CD14-positive monocyte (primary cell): ENCODE measurements at regions not wholly inside any gene's neighbourhood (a gene's known extent, or its start where the extent isn't known, plus 50 kb on each side); places are given as distances from the start of the nearest gene placed in this dataset.
"Not testable (repeated sequence)": the region's sequence is repeated elsewhere in the genome, so short reads cannot be mapped to it uniquely, and the experiment has no call there.

ENCODE experiments used
- DNase-seq, 3 donors: peaks; one replicate each; pipeline ENCODE4 v3.0.0-alpha.2; 2011 to 2022
- H2AFZ ChIP-seq: 2 replicates; pipeline ENCODE4 v1.6.0; 2012; ENCODE audit warnings: mild to moderate bottlenecking, low read depth, low read length, inconsistent platforms; ENCODE audit not compliant: insufficient read depth, poor library complexity, severe bottlenecking
- H3K27ac ChIP-seq, 2 donors: 1 replicate in 1 of 2; 2 replicates in 1 of 2; pipeline ENCODE4 v1.5.1; 2012 to 2013; ENCODE audit warnings: low read length in 2 of 2, control low read depth in 1 of 2, inconsistent platforms in 1 of 2, low read depth in 1 of 2, mild to moderate bottlenecking in 1 of 2
- H3K27me3 ChIP-seq, 2 donors: one replicate each; pipeline versions ENCODE4 v1.6.0 to v1.6.1; 2011 to 2013; ENCODE audit warnings: low read length in 2 of 2; ENCODE audit not compliant: control insufficient read depth in 2 of 2, insufficient read depth in 2 of 2
- H3K36me3 ChIP-seq, 2 donors: replicated peaks in 1 of 2; 1 replicate in 1 of 2; 2 replicates in 1 of 2; pipeline versions ENCODE4 v1.5.1 to v1.6.1; 2012 to 2013; ENCODE audit warnings: low read length in 2 of 2, control low read depth in 1 of 2, inconsistent platforms in 1 of 2, mild to moderate bottlenecking in 1 of 2; ENCODE audit not compliant: insufficient read depth in 2 of 2, control insufficient read depth in 1 of 2
- H3K4me1 ChIP-seq, 2 donors: 1 replicate in 1 of 2; 2 replicates in 1 of 2; pipeline versions ENCODE4 v1.5.1 to v1.6.1; 2012 to 2013; ENCODE audit warnings: low read length in 2 of 2, control low read depth in 1 of 2, inconsistent platforms in 1 of 2, mild to moderate bottlenecking in 1 of 2, moderate library complexity in 1 of 2; ENCODE audit not compliant: insufficient read depth in 2 of 2, control insufficient read depth in 1 of 2
- H3K4me2 ChIP-seq: replicated peaks from 2 replicates; pipeline ENCODE3; 2012; ENCODE audit warnings: low read length, moderate library complexity, mild to moderate bottlenecking; ENCODE audit not compliant: poor library complexity, severe bottlenecking; ENCODE audit errors: extremely low read depth
- H3K4me3 ChIP-seq, 3 experiments: fragments of 200-600 bp in 1 of 3; sonication (generic) in 1 of 3; replicated peaks in 1 of 3; 1 replicate in 2 of 3; 2 replicates in 1 of 3; pipeline ENCODE4 v1.5.1; 2011 to 2013; ENCODE audit warnings: low read length in 3 of 3, mild to moderate bottlenecking in 3 of 3, control low read depth in 2 of 3, low read depth in 2 of 3, inconsistent platforms in 1 of 3, moderate library complexity in 1 of 3
- H3K79me2 ChIP-seq: 2 replicates; pipeline ENCODE4 v1.6.0; 2012; ENCODE audit warnings: mild to moderate bottlenecking, control low read depth, inconsistent platforms, low read length, moderate library complexity; ENCODE audit not compliant: insufficient read depth
- H3K9ac ChIP-seq: 2 replicates; pipeline ENCODE4 v1.6.0; 2017; ENCODE audit warnings: low read length, mild to moderate bottlenecking; ENCODE audit not compliant: insufficient read depth, poor library complexity, severe bottlenecking
- H3K9me3 ChIP-seq, 2 donors: replicated peaks in 1 of 2; 1 replicate in 1 of 2; 2 replicates in 1 of 2; pipeline versions ENCODE4 v1.5.1 to v1.6.1; 2012 to 2013; ENCODE audit warnings: low read length in 2 of 2, control low read depth in 1 of 2; ENCODE audit not compliant: control insufficient read depth in 1 of 2, insufficient read depth in 1 of 2
- H4K20me1 ChIP-seq: 2 replicates; pipeline ENCODE4 v1.6.0; 2012; ENCODE audit warnings: mild to moderate bottlenecking, low read length, control low read depth, moderate library complexity; ENCODE audit not compliant: insufficient read depth
- H3K27ac Mint-ChIP-seq, 7 donors: one replicate each; pipeline ENCODE4 v1.8.0; 2020; ENCODE audit warnings: mild to moderate bottlenecking in 7 of 7, mixed read lengths in 7 of 7, moderate library complexity in 6 of 7, inconsistent platforms in 2 of 7
- H3K27me3 Mint-ChIP-seq, 3 donors: one replicate each; pipeline ENCODE4 v1.8.0; 2021 to 2022; ENCODE audit warnings: low read depth in 3 of 3, mild to moderate bottlenecking in 3 of 3, mixed read lengths in 3 of 3, moderate library complexity in 3 of 3, inconsistent platforms in 1 of 3
- H3K36me3 Mint-ChIP-seq, 2 donors: one replicate each; pipeline ENCODE4 v1.8.0; 2020; ENCODE audit warnings: mixed read lengths in 2 of 2, inconsistent platforms in 1 of 2, mild to moderate bottlenecking in 1 of 2
- H3K4me1 Mint-ChIP-seq: one replicate; pipeline ENCODE4 v1.8.0; 2020; ENCODE audit warnings: mild to moderate bottlenecking, mixed read lengths
- H3K4me3 Mint-ChIP-seq, 2 donors: one replicate each; pipeline ENCODE4 v1.8.0; 2020; ENCODE audit warnings: mild to moderate bottlenecking in 2 of 2, mixed read lengths in 2 of 2, moderate library complexity in 1 of 2
- H3K9me3 Mint-ChIP-seq, 7 donors: one replicate each; pipeline ENCODE4 v1.8.0; 2020 to 2022; ENCODE audit warnings: mixed read lengths in 7 of 7, mild to moderate bottlenecking in 6 of 7, moderate library complexity in 6 of 7, inconsistent platforms in 2 of 7
- WGBS: methylation state at CpG from one replicate; pipeline ENCODE4 v1.1.5; 2013; ENCODE audit warnings: missing lambda C conversion rate; ENCODE audit not compliant: insufficient coverage; 5-methylcytosine and 5-hydroxymethylcytosine counted together
- intact Hi-C, 2 donors: fragments of 100-400 bp; cut with micrococcal nuclease; formaldehyde crosslinking; loops; one replicate each; pipeline versions ENCODE4 v1.15.0 to v1.15.1; 2023
- TF ChIP-seq, protein P1 (sequence below): fragments of 200-600 bp; IDR thresholded peaks from one replicate; pipeline ENCODE4 v1.8.0; 2022; ENCODE audit warnings: antibody characterized with exemption, mild to moderate bottlenecking

DNA sequence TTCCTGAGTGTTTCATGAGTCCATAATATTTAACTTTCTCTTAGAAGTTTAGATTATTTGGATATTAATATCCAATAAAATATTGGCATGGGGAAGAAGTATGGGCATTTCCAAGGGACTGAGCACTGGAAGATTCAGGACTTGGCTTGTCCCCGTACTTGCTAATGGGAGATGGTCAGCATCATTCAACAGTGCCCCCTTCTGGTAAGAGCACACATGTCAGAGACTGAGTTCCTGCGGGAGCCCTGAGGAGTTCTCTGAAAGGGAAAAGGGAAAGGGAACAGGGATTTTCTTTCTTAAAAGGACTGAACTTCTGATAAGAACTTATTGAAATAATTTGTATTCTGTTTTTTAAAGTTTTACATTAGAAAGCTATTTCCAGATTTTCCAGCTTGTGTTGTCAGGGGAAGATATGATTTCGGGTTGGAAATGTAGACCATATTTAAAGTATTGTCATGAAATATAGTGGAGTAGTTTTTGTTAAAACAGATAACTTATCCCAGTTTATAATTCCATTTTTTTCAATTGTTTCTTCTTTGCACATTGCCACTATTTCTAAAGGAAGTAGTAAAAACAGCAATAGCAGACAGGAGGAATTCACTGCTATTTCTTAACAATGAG, 59.8 kb upstream of the C12orf71 start:
- H3K9me3 Mint-ChIP-seq, result peaks cover 0 to 4% (median 2%) of the 10 kb centered on the region in 7 donors
- H3K27me3 Mint-ChIP-seq, result no peaks in the 10 kb centered on the region
- no peaks in the 10 kb centered on the region for H3K36me3 Mint-ChIP-seq

GRCh38 chr12:27143256-27144069, 61.1 kb upstream of the C12orf71 start:
- H3K27ac Mint-ChIP-seq, result peak overlapping the region; percentile 21 to 88 (median 81)
- Histone ChIP-seq H3K27me3 (no peaks in the 10 kb centered on the region), H3K27ac (peak overlapping the region in 1 of 2 donors; percentile 45), H4K20me1 (no peaks in the 10 kb centered on the region), H3K9me3 (no peaks in the 10 kb centered on the region), H3K4me2 (peak overlapping the region; percentile 56), H3K4me3 (peak overlapping the region in 2 of 3 experiments; percentile 1 to 51), H2AFZ (peak overlapping the region; percentile 60), H3K79me2 (no peaks in the 10 kb centered on the region), H3K36me3 (no peaks in the 10 kb centered on the region), H3K4me1 (peaks cover 8 to 11% of the 10 kb centered on the region in 2 donors), H3K9ac (no peak overlapping the region)
- H3K4me3 Mint-ChIP-seq, result peak overlapping the region; percentile 60 to 83
- TF ChIP-seq, protein P1, sequence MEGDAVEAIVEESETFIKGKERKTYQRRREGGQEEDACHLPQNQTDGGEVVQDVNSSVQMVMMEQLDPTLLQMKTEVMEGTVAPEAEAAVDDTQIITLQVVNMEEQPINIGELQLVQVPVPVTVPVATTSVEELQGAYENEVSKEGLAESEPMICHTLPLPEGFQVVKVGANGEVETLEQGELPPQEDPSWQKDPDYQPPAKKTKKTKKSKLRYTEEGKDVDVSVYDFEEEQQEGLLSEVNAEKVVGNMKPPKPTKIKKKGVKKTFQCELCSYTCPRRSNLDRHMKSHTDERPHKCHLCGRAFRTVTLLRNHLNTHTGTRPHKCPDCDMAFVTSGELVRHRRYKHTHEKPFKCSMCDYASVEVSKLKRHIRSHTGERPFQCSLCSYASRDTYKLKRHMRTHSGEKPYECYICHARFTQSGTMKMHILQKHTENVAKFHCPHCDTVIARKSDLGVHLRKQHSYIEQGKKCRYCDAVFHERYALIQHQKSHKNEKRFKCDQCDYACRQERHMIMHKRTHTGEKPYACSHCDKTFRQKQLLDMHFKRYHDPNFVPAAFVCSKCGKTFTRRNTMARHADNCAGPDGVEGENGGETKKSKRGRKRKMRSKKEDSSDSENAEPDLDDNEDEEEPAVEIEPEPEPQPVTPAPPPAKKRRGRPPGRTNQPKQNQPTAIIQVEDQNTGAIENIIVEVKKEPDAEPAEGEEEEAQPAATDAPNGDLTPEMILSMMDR, result no peak
- H3K27me3 Mint-ChIP-seq, result no peaks in the 10 kb centered on the region
- DNase-seq, result no peak
- peaks cover 14% of the 10 kb centered on the region for H3K4me1 Mint-ChIP-seq
- no peaks in the 10 kb centered on the region for H3K36me3 Mint-ChIP-seq
- intact Hi-C loops, result no loop called here
- peaks cover 0 to 2% (median 0%) of the 10 kb centered on the region in 7 donors for H3K9me3 Mint-ChIP-seq
- no CpG with 5 or more reads among the region's 7 CpGs for WGBS

More for the DNA sequence above, 59.8 kb upstream of the C12orf71 start:
- Histone ChIP-seq H3K27ac (no peak overlapping the region), H4K20me1 (no peaks in the 10 kb centered on the region), H3K4me3 (no peak overlapping the region), H2AFZ (no peak overlapping the region), H3K9ac (no peak overlapping the region), H3K4me2 (no peak overlapping the region), H3K4me1 (peaks cover 8 to 11% of the 10 kb centered on the region in 2 donors), H3K9me3 (no peaks in the 10 kb centered on the region), H3K36me3 (no peaks in the 10 kb centered on the region), H3K79me2 (no peaks in the 10 kb centered on the region), H3K27me3 (no peaks in the 10 kb centered on the region)
- WGBS, result 8% methylated on average over 1 of the region's 3 CpGs
- Mint-ChIP-seq H3K4me1 (peaks cover 14% of the 10 kb centered on the region), H3K4me3 (no peak overlapping the region), H3K27ac (peak overlapping the region in 1 of 7 donors; percentile 54)
- peak; percentile 50 to 74 (median 71) for DNase-seq
- intact Hi-C loops, result no loop called here
- TF ChIP-seq, protein P1, result peak; percentile 93

DNA sequence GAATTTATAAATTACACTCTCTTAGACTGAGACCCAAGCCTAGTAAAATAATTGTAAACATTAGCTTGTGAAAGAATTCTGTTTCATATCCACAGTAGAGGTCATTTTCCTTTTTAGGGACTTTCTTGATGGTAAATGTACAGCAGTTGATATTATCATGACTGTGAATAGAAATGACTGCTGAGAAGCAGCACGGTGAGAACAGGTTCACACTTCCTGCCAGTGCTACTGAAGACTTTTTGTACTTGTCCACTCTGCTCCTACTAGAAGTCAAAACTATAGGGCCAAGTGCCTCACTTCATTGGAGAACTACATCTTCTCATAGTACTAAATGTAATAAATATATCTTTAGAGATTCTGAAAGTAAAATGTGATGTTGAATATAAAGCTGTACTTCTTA, 63.3 kb upstream of the C12orf71 start:
- H3K36me3 ChIP-seq, H3K27ac Mint-ChIP-seq, H3K27me3 Mint-ChIP-seq, H4K20me1 ChIP-seq, H3K9me3 ChIP-seq, H3K27ac ChIP-seq, H2AFZ ChIP-seq, H3K9me3 Mint-ChIP-seq, H3K36me3 Mint-ChIP-seq, intact Hi-C loops, H3K4me3 Mint-ChIP-seq, H3K4me3 ChIP-seq, H3K79me2 ChIP-seq, H3K9ac ChIP-seq, DNase-seq, H3K4me2 ChIP-seq, H3K27me3 ChIP-seq: not testable (repeated sequence)
- peaks cover 8 to 11% of the 10 kb centered on the region in 2 donors for H3K4me1 ChIP-seq
- H3K4me1 Mint-ChIP-seq, result peaks cover 14% of the 10 kb centered on the region
- no CpG with 5 or more reads among the region's 1 CpG for WGBS
